WERI-Rb-1 (cell line): ENCODE measurements at regions not wholly inside any gene's neighbourhood (a gene's known extent, or its start where the extent isn't known, plus 50 kb on each side); places are given as distances from the start of the nearest gene placed in this dataset.

ENCODE experiments used
- DNase-seq: peaks from one replicate; pipeline ENCODE4 v3.0.0-alpha.2; 2020
- H3K27ac ChIP-seq: fragments of 250-450 bp; sonication (Bioruptor Pico); 2 replicates; pipeline ENCODE4 v1.5.1; 2020; ENCODE audit warnings: mild to moderate bottlenecking, moderate library complexity
- H3K27me3 ChIP-seq: fragments of 250-450 bp; sonication (Bioruptor Pico); 2 replicates; pipeline ENCODE4 v1.5.1; 2021; ENCODE audit warnings: mild to moderate bottlenecking, low read depth, moderate library complexity; ENCODE audit not compliant: insufficient read depth, severe bottlenecking
- H3K36me3 ChIP-seq: fragments of 250-450 bp; sonication (Bioruptor Pico); 2 replicates; pipeline ENCODE4 v1.5.1; 2020; ENCODE audit warnings: mild to moderate bottlenecking, moderate library complexity
- H3K4me3 ChIP-seq: 2 replicates; pipeline ENCODE4 v1.5.1; 2011; ENCODE audit warnings: low read depth, mild to moderate bottlenecking, control low read depth, low read length
- H3K9me3 ChIP-seq: fragments of 250-450 bp; sonication (Bioruptor Pico); 2 replicates; pipeline ENCODE4 v1.5.1; 2021; ENCODE audit warnings: mild to moderate bottlenecking, moderate library complexity; ENCODE audit not compliant: severe bottlenecking
- TF ChIP-seq, protein P1 (sequence below): IDR thresholded peaks from 2 replicates; pipeline ENCODE4 v1.5.1; 2011; ENCODE audit warnings: low read depth, mild to moderate bottlenecking, control low read depth, inconsistent platforms, low read length

DNA sequence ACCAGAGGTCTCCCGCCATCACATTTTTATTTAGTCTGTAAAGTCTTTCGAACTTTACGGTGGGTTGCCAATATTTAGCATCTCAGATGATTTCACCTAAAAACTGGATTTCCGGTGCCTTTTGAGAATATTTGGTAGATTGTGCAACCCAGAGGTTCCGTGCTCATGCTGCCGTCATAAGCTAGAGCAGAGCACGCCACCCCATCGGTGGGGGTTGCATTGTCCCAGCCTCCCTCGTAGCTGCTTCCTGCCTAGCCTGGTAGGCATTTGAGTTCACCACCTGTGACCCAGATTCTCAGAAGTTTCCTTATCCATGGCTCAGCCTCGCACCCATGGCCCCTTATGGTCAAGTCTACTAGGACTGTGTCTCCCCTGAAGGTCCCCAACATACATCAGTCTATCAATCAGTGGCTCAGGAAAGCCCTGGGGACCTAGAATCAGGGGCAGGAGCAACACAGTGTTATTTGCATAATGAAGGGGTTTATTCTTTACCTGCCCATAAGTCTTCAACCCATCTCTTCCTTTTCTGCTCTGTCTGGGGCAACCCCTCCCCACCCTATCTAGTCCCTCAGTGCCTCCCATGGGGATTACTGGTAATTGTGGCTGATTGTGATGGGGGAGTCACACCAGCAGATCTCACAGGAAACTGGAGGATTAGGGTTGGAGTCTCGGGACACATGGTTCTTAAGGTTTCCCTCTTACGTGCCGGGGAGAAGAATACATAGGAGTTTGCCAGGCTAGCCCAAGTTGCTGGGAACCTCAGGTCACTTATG, 152.3 kb downstream of the PHETA1 start:
- H3K27me3 ChIP-seq, result no peaks in the 10 kb centered on the region
- TF ChIP-seq, protein P1, sequence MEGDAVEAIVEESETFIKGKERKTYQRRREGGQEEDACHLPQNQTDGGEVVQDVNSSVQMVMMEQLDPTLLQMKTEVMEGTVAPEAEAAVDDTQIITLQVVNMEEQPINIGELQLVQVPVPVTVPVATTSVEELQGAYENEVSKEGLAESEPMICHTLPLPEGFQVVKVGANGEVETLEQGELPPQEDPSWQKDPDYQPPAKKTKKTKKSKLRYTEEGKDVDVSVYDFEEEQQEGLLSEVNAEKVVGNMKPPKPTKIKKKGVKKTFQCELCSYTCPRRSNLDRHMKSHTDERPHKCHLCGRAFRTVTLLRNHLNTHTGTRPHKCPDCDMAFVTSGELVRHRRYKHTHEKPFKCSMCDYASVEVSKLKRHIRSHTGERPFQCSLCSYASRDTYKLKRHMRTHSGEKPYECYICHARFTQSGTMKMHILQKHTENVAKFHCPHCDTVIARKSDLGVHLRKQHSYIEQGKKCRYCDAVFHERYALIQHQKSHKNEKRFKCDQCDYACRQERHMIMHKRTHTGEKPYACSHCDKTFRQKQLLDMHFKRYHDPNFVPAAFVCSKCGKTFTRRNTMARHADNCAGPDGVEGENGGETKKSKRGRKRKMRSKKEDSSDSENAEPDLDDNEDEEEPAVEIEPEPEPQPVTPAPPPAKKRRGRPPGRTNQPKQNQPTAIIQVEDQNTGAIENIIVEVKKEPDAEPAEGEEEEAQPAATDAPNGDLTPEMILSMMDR, result no peak
- DNase-seq, result peak; percentile 56
- no peak overlapping the region for H3K4me3 ChIP-seq
- no peaks in the 10 kb centered on the region for H3K9me3 ChIP-seq
- H3K36me3 ChIP-seq, result no peaks in the 10 kb centered on the region
- H3K27ac ChIP-seq, result no peak overlapping the region

DNA sequence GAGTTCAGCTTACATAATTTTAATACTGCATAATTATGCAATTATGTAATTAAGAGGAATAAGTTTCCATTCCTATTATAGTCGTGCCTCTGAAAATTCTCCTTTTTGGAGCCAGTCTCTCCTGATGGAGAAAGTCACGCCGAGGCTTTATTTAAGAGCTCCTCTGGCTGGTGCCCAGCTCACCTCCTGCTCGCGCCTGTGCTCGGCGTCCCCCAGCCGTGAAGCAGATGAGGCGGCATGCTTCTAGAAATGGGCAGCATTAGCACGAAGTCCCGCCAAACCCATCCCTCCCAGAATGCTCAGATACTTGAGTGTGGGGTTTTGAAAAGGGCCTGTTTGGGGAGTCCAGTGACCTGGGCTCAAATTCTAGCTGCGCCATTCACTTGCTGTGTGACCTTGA, 153.0 kb downstream of the PHETA1 start:
- Histone ChIP-seq H3K27ac (no peak overlapping the region), H3K9me3 (no peaks in the 10 kb centered on the region), H3K36me3 (no peaks in the 10 kb centered on the region), H3K4me3 (no peak overlapping the region), H3K27me3 (no peaks in the 10 kb centered on the region)
- TF ChIP-seq, protein P1, result no peak
- DNase-seq, result no peak

DNA sequence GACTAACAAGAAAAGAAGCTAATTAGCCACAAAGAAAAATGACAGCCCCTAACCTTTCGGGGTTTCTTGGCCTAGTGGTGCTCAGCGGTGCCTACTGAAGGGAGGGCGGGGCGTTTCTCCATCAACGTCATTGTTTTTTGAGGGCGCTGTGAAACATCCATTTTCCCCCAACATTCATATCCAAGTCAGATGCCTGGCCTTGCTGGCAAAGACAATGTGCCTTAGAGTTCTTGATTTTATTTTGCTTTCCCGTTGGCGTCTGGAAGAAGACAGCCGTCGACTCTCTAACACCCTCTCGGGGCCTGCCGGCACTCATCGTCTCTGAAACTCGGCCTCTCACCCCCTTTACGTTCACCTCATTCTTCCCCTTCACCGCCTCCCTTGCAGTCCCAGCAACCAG, 154.5 kb downstream of the PHETA1 start:
- TF ChIP-seq, protein P1, result no peak
- Histone ChIP-seq H3K27ac (no peak overlapping the region), H3K27me3 (no peaks in the 10 kb centered on the region)

DNA sequence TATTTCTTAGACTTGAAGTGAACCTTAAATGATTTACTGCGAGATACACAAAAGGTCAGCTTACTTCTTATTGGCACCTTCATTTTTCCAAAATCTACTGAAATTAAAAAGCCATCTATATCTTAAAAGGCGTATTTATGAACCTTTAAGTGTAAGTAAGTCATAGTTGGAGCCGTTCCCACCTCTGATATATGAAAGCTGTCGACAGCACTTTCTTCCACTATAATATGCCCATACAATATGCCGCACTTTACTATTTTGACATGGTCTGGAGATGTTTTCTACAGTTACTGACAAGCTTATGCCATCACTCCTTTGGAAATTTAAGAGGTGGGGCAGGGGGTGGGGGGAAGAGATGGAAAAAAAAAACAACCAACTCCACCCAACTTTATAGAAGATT, 155.3 kb downstream of the PHETA1 start:
- H3K36me3 ChIP-seq, result no peaks in the 10 kb centered on the region
- TF ChIP-seq, protein P1, result no peak
- no peaks in the 10 kb centered on the region for H3K9me3 ChIP-seq
- H3K27ac ChIP-seq, result no peak overlapping the region
- no peak overlapping the region for H3K4me3 ChIP-seq
- no peak for DNase-seq
- no peaks in the 10 kb centered on the region for H3K27me3 ChIP-seq

More for the DNA sequence above, 154.5 kb downstream of the PHETA1 start:
- Histone ChIP-seq H3K4me3 (no peak overlapping the region), H3K36me3 (no peaks in the 10 kb centered on the region), H3K9me3 (no peaks in the 10 kb centered on the region)
- no peak for DNase-seq

DNA sequence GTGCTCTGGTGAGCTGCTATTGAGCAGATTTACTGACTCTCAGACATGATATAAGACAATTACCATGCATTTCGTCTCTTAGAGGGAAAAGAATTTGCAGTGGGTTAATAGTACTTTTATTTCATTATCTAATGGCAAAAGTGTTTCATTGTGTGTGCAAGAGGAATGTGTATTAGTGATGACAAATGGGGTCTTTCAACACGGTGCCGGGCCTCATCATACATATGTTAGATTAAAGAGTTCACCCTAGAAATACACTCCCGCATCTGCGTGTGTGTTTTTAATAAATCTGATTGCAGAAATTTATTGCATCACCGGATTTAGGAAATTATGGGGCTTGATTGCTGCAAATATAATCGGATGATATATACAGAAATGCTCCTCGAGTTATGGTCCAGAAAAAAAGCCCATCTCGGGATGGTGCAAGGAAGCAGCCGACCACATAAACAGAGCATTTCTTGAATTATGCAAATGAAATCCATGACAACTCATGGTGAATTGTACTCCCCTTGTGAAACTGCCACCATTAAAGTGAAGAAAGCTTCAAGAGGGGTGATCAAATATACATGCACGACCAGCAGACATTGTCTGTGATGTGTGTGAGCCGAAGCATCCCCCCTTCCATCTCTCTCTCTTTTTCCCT, 156.0 kb downstream of the PHETA1 start:
- Histone ChIP-seq H3K9me3 (no peaks in the 10 kb centered on the region), H3K36me3 (no peaks in the 10 kb centered on the region), H3K4me3 (no peak overlapping the region), H3K27me3 (no peaks in the 10 kb centered on the region), H3K27ac (no peak overlapping the region)
- DNase-seq, result no peak
- TF ChIP-seq, protein P1, result no peak
